WTC11 (cell line): ENCODE measurements at regions not wholly inside any gene's neighbourhood (a gene's known extent, or its start where the extent isn't known, plus 50 kb on each side); places are given as distances from the start of the nearest gene placed in this dataset.

Experiments used
- ATAC-seq: fragments of 200-7000 bp; cut with Tn5 transposase; 2 replicates; pipeline ENCODE4 v1.10.0; 2021; ENCODE audit warnings: mild to moderate bottlenecking, moderate library complexity
- CTCF ChIA-PET: fragments of 300-600 bp; sonication (Branson Sonifier 250); formaldehyde crosslinking; loops from one replicate; lab custom pipeline; 2021; ENCODE audit warnings: antibody characterized with exemption; lab: Charles Lee
- POLR2A ChIA-PET: fragments of 350-600 bp; sonication (Branson Sonifier 250); formaldehyde crosslinking; loops from one replicate; lab custom pipeline; 2021; ENCODE audit warnings: antibody characterized with exemption; lab: Charles Lee
- DNase-seq: peaks from one replicate; pipeline ENCODE4 v3.0.0; 2021; ENCODE audit warnings: low spot score
- H3K27ac Mint-ChIP-seq: 2 replicates; pipeline ENCODE4 v1.8.0; 2021; ENCODE audit warnings: mixed read lengths
- H3K27me3 Mint-ChIP-seq: 2 replicates; pipeline ENCODE4 v1.8.0; 2021; ENCODE audit warnings: low read depth, mild to moderate bottlenecking, moderate library complexity, mixed read lengths
- H3K36me3 Mint-ChIP-seq: 2 replicates; pipeline ENCODE4 v1.8.0; 2021; ENCODE audit warnings: mixed read lengths
- H3K4me1 Mint-ChIP-seq: 2 replicates; pipeline ENCODE4 v1.8.0; 2022; ENCODE audit warnings: mixed read lengths
- H3K4me3 Mint-ChIP-seq: 2 replicates; pipeline ENCODE4 v1.8.0; 2021; ENCODE audit warnings: mild to moderate bottlenecking, moderate library complexity, mixed read lengths
- H3K9me3 Mint-ChIP-seq: 2 replicates; pipeline ENCODE4 v1.8.0; 2021; ENCODE audit warnings: mixed read lengths
- FOXJ3 ChIP-seq: sonication (generic); formaldehyde crosslinking; IDR thresholded peaks from 2 replicates; pipeline ENCODE4 v1.9.0; 2021; ENCODE audit warnings: missing genetic modification reagents, mild to moderate bottlenecking, borderline replicate concordance
- FOXK1 ChIP-seq: sonication (generic); formaldehyde crosslinking; IDR thresholded peaks from 2 replicates; pipeline ENCODE4 v1.8.0; 2022; ENCODE audit warnings: mild to moderate bottlenecking, moderate library complexity, missing genetic modification reagents
- GTF2I ChIP-seq: fragments of 250-450 bp; sonication (Bioruptor Pico); conservative IDR thresholded peaks from 2 replicates; pipeline ENCODE4 v1.4.0; 2021; ENCODE audit warnings: mild to moderate bottlenecking
- KAT7 ChIP-seq: sonication (generic); formaldehyde crosslinking; IDR thresholded peaks from 2 replicates; pipeline ENCODE4 v1.8.1; 2023; ENCODE audit warnings: missing genetic modification reagents, mild to moderate bottlenecking, borderline replicate concordance
- MXD4 ChIP-seq: fragments of 250-450 bp; sonication (Bioruptor Pico); IDR thresholded peaks from 2 replicates; pipeline ENCODE4 v1.8.0; 2021; ENCODE audit warnings: mild to moderate bottlenecking, moderate library complexity, borderline replicate concordance
- NR3C1 ChIP-seq: sonication (generic); formaldehyde crosslinking; conservative IDR thresholded peaks from 2 replicates; pipeline ENCODE4 v1.8.1; 2023; ENCODE audit warnings: low read depth, mild to moderate bottlenecking, missing genetic modification reagents
- PRRX2 ChIP-seq: fragments of 250-450 bp; sonication (Bioruptor Pico); IDR thresholded peaks from 2 replicates; pipeline ENCODE4 v1.8.0; 2021; ENCODE audit warnings: mild to moderate bottlenecking
- SP1 ChIP-seq: sonication (generic); formaldehyde crosslinking; conservative IDR thresholded peaks from 2 replicates; pipeline ENCODE4 v1.8.1; 2022; ENCODE audit warnings: missing genetic modification reagents
- TEAD4 ChIP-seq: sonication (generic); formaldehyde crosslinking; IDR thresholded peaks from 2 replicates; pipeline ENCODE4 v1.8.0; 2022; ENCODE audit warnings: mild to moderate bottlenecking, missing genetic modification reagents
- USF1 ChIP-seq: sonication (generic); formaldehyde crosslinking; IDR thresholded peaks from 2 replicates; pipeline ENCODE4 v1.8.0; 2022; ENCODE audit warnings: mild to moderate bottlenecking, missing genetic modification reagents
- ZNF219 ChIP-seq: sonication (generic); formaldehyde crosslinking; IDR thresholded peaks from 2 replicates; pipeline ENCODE4 v1.8.0; 2023; ENCODE audit warnings: missing genetic modification reagents, mild to moderate bottlenecking, borderline replicate concordance
- ZNF232 ChIP-seq: sonication (generic); formaldehyde crosslinking; IDR thresholded peaks from 2 replicates; pipeline ENCODE4 v1.8.0; 2022; ENCODE audit warnings: mild to moderate bottlenecking, missing genetic modification reagents
- ZNF671 ChIP-seq: fragments of 250-450 bp; sonication (Bioruptor Pico); IDR thresholded peaks from 2 replicates; pipeline ENCODE4 v1.8.0; 2021; ENCODE audit warnings: mild to moderate bottlenecking
- TF ChIP-seq, protein P1 (sequence below): sonication (generic); formaldehyde crosslinking; IDR thresholded peaks from 2 replicates; pipeline ENCODE4 v1.8.0; 2023; ENCODE audit warnings: missing genetic modification reagents, mild to moderate bottlenecking, borderline replicate concordance
- TF ChIP-seq, protein P2 (sequence below): sonication (generic); formaldehyde crosslinking; IDR thresholded peaks from 2 replicates; pipeline ENCODE4 v1.8.1; 2023; ENCODE audit warnings: mild to moderate bottlenecking, missing genetic modification reagents, borderline replicate concordance
- TF ChIP-seq, protein P3 (sequence below): fragments of 250-450 bp; sonication (Bioruptor Pico); IDR thresholded peaks from 2 replicates; pipeline ENCODE4 v2.1.2; 2022; ENCODE audit warnings: mild to moderate bottlenecking, moderate library complexity
- TF ChIP-seq, protein P4 (sequence below): sonication (generic); formaldehyde crosslinking; IDR thresholded peaks from 2 replicates; pipeline ENCODE4 v1.8.0; 2023; ENCODE audit warnings: mild to moderate bottlenecking, missing genetic modification reagents
- TF ChIP-seq, protein P5 (sequence below): sonication (generic); formaldehyde crosslinking; IDR thresholded peaks from 2 replicates; pipeline ENCODE4 v1.8.0; 2022; ENCODE audit warnings: mild to moderate bottlenecking, missing genetic modification reagents

- no peak overlapping the region for H3K4me3 Mint-ChIP-seq
- no peak for DNase-seq
- H3K4me1 Mint-ChIP-seq: peaks cover 4% of the 10 kb centered on the region; the same call in 1 of the 2 replicates
- POLR2A ChIA-PET: no interaction called here
- CTCF ChIA-PET: no interaction called here
- H3K27ac Mint-ChIP-seq: no peak overlapping the region; the same call in 1 of the 2 replicates
- no peaks in the 10 kb centered on the region for H3K9me3 Mint-ChIP-seq
- ATAC-seq: no peak
- H3K36me3 Mint-ChIP-seq: no peaks in the 10 kb centered on the region
- TF ChIP-seq NR3C1 (CRISPR knock-in tag) (no peak), GTF2I (no peak)
- TF ChIP-seq, protein P1, sequence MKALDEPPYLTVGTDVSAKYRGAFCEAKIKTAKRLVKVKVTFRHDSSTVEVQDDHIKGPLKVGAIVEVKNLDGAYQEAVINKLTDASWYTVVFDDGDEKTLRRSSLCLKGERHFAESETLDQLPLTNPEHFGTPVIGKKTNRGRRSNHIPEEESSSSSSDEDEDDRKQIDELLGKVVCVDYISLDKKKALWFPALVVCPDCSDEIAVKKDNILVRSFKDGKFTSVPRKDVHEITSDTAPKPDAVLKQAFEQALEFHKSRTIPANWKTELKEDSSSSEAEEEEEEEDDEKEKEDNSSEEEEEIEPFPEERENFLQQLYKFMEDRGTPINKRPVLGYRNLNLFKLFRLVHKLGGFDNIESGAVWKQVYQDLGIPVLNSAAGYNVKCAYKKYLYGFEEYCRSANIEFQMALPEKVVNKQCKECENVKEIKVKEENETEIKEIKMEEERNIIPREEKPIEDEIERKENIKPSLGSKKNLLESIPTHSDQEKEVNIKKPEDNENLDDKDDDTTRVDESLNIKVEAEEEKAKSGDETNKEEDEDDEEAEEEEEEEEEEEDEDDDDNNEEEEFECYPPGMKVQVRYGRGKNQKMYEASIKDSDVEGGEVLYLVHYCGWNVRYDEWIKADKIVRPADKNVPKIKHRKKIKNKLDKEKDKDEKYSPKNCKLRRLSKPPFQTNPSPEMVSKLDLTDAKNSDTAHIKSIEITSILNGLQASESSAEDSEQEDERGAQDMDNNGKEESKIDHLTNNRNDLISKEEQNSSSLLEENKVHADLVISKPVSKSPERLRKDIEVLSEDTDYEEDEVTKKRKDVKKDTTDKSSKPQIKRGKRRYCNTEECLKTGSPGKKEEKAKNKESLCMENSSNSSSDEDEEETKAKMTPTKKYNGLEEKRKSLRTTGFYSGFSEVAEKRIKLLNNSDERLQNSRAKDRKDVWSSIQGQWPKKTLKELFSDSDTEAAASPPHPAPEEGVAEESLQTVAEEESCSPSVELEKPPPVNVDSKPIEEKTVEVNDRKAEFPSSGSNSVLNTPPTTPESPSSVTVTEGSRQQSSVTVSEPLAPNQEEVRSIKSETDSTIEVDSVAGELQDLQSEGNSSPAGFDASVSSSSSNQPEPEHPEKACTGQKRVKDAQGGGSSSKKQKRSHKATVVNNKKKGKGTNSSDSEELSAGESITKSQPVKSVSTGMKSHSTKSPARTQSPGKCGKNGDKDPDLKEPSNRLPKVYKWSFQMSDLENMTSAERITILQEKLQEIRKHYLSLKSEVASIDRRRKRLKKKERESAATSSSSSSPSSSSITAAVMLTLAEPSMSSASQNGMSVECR (CRISPR knock-in tag): no peak
- TF ChIP-seq, protein P2, sequence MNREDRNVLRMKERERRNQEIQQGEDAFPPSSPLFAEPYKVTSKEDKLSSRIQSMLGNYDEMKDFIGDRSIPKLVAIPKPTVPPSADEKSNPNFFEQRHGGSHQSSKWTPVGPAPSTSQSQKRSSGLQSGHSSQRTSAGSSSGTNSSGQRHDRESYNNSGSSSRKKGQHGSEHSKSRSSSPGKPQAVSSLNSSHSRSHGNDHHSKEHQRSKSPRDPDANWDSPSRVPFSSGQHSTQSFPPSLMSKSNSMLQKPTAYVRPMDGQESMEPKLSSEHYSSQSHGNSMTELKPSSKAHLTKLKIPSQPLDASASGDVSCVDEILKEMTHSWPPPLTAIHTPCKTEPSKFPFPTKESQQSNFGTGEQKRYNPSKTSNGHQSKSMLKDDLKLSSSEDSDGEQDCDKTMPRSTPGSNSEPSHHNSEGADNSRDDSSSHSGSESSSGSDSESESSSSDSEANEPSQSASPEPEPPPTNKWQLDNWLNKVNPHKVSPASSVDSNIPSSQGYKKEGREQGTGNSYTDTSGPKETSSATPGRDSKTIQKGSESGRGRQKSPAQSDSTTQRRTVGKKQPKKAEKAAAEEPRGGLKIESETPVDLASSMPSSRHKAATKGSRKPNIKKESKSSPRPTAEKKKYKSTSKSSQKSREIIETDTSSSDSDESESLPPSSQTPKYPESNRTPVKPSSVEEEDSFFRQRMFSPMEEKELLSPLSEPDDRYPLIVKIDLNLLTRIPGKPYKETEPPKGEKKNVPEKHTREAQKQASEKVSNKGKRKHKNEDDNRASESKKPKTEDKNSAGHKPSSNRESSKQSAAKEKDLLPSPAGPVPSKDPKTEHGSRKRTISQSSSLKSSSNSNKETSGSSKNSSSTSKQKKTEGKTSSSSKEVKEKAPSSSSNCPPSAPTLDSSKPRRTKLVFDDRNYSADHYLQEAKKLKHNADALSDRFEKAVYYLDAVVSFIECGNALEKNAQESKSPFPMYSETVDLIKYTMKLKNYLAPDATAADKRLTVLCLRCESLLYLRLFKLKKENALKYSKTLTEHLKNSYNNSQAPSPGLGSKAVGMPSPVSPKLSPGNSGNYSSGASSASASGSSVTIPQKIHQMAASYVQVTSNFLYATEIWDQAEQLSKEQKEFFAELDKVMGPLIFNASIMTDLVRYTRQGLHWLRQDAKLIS (CRISPR knock-in tag): no peak
- H3K27me3 Mint-ChIP-seq: no peaks in the 10 kb centered on the region
Measured at GRCh38 chr2:58660046-58660445, 418.9 kb upstream of the FANCL start.

- TF ChIP-seq TEAD4 (CRISPR knock-in tag): no peak
- TF ChIP-seq, protein P3, sequence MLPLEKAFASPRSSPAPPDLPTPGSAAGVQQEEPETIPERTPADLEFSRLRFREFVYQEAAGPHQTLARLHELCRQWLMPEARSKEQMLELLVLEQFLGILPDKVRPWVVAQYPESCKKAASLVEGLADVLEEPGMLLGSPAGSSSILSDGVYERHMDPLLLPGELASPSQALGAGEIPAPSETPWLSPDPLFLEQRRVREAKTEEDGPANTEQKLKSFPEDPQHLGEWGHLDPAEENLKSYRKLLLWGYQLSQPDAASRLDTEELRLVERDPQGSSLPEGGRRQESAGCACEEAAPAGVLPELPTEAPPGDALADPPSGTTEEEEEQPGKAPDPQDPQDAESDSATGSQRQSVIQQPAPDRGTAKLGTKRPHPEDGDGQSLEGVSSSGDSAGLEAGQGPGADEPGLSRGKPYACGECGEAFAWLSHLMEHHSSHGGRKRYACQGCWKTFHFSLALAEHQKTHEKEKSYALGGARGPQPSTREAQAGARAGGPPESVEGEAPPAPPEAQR: no peak
- Mint-ChIP-seq H3K27me3 (no peaks in the 10 kb centered on the region), H3K9me3 (no peaks in the 10 kb centered on the region), H3K4me1 (peaks cover 11% of the 10 kb centered on the region), H3K36me3 (no peaks in the 10 kb centered on the region), H3K4me3 (no peak overlapping the region), H3K27ac (no peak overlapping the region)
- POLR2A ChIA-PET: no interaction called here
- DNase-seq: no peak
- ATAC-seq: no peak
- CTCF ChIA-PET: no interaction called here
Measured at GRCh38 chr2:58655152-58655551, 414.0 kb upstream of the FANCL start.

DNA sequence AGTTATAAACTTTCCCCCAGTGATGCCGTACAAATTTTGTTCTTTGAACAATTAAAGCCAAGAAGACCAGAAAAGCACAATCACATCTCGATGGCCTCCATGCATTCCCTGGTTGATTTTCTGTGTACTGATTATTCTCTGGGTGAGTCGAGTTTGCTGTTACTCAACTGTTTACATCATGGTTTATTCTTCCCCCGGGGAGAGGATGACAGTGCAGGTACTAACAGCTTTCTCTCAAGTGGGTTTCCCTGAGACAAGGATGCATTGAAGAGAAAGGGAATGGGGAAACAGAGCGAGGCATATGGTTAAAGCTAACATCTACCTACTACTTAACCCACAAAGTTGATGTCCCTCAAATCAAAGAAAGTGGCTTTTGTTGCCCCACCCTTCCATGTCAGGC, 410.8 kb upstream of the FANCL start:
- Mint-ChIP-seq H3K4me3 (no peak overlapping the region), H3K36me3 (no peaks in the 10 kb centered on the region), H3K9me3 (no peaks in the 10 kb centered on the region), H3K27me3 (no peaks in the 10 kb centered on the region), H3K4me1 (peaks cover 15% of the 10 kb centered on the region), H3K27ac (no peak overlapping the region)
- DNase-seq (no peak), ATAC-seq (no peak)
- ChIA-PET CTCF (no interaction called here), POLR2A (no interaction called here)
- TF ChIP-seq GTF2I: no peak
- no peak for TF ChIP-seq SP1 (CRISPR knock-in tag)
- TF ChIP-seq FOXK1 (CRISPR knock-in tag): no peak
- no peak for TF ChIP-seq ZNF232
- TF ChIP-seq KAT7 (CRISPR knock-in tag): no peak
- no peak for TF ChIP-seq ZNF671 (CRISPR knock-in tag)
- no peak for TF ChIP-seq MXD4
- no peak for TF ChIP-seq TEAD4 (CRISPR knock-in tag)
- no peak for TF ChIP-seq USF1 (CRISPR knock-in tag)
- no peak for TF ChIP-seq PRRX2
- TF ChIP-seq, protein P4, sequence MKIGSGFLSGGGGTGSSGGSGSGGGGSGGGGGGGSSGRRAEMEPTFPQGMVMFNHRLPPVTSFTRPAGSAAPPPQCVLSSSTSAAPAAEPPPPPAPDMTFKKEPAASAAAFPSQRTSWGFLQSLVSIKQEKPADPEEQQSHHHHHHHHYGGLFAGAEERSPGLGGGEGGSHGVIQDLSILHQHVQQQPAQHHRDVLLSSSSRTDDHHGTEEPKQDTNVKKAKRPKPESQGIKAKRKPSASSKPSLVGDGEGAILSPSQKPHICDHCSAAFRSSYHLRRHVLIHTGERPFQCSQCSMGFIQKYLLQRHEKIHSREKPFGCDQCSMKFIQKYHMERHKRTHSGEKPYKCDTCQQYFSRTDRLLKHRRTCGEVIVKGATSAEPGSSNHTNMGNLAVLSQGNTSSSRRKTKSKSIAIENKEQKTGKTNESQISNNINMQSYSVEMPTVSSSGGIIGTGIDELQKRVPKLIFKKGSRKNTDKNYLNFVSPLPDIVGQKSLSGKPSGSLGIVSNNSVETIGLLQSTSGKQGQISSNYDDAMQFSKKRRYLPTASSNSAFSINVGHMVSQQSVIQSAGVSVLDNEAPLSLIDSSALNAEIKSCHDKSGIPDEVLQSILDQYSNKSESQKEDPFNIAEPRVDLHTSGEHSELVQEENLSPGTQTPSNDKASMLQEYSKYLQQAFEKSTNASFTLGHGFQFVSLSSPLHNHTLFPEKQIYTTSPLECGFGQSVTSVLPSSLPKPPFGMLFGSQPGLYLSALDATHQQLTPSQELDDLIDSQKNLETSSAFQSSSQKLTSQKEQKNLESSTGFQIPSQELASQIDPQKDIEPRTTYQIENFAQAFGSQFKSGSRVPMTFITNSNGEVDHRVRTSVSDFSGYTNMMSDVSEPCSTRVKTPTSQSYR: no peak
- no peak for TF ChIP-seq FOXJ3
- TF ChIP-seq, protein P5, sequence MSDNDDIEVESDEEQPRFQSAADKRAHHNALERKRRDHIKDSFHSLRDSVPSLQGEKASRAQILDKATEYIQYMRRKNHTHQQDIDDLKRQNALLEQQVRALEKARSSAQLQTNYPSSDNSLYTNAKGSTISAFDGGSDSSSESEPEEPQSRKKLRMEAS (CRISPR knock-in tag): no peak
- no peak for TF ChIP-seq ZNF219 (CRISPR knock-in tag)
